HepG2 (cell line): ENCODE measurements at regions not wholly inside any gene's neighbourhood (a gene's known extent, or its start where the extent isn't known, plus 50 kb on each side); places are given as distances from the start of the nearest gene placed in this dataset.

Experiments
- ATAC-seq: fragments of 200-7000 bp; cut with Tn5 transposase; 3 replicates; pipeline ENCODE4 v1.9.1; 2020; ENCODE audit warnings: mild to moderate bottlenecking, moderate library complexity
- BruUV-seq: library from RNA; stranded (reverse); fragments of 400-500 nt; replicated peaks from 2 replicates; lab custom pipeline; 2021; lab: Mats Ljungman, UMichigan
- CTCF ChIA-PET: fragments of 300-600 bp; formaldehyde crosslinking; extraction: SDS; loops from one replicate; lab custom pipeline; 2021; ENCODE audit warnings: low total read pairs, inconsistent platforms, low intra/inter-chr PET ratio; lab: Yijun Ruan, JAX
- POLR2A ChIA-PET: fragments of 350-600 bp; sonication (Branson Sonifier 250); formaldehyde crosslinking; loops from one replicate; lab custom pipeline; 2020; ENCODE audit warnings: antibody characterized with exemption, inconsistent platforms; lab: Yijun Ruan, JAX
- DNase-seq: peaks from one replicate; pipeline ENCODE4 v3.0.0-alpha.2; 2015; ENCODE audit warnings: low spot score
- FAIRE-seq: peaks from 3 replicates; lab custom pipeline; 2011; peaks lifted over from hg19 to GRCh38; lab: Jason Lieb, UNC
- H2AFZ ChIP-seq: one replicate; pipeline ENCODE4 v1.6.1; 2011; ENCODE audit warnings: low read length, inconsistent platforms
- H3K27ac ChIP-seq: fragments of 300-600 bp; 3 replicates; pipeline ENCODE4 v1.8.0; 2011; ENCODE audit warnings: mixed run types, mild to moderate bottlenecking, mixed read lengths, low read length, inconsistent platforms; ENCODE audit not compliant: insufficient read depth; ENCODE audit errors: extremely low read length
- H3K27me3 ChIP-seq, 2 experiments: fragments of 200-600 bp in 1 of 2; 2 replicates in 1 of 2; 3 replicates in 1 of 2; pipeline versions ENCODE4 v1.6.0 to v1.8.0; 2011; ENCODE audit warnings: low read length in 2 of 2, mild to moderate bottlenecking in 2 of 2, moderate library complexity in 2 of 2, inconsistent platforms in 1 of 2; ENCODE audit not compliant: insufficient read depth in 2 of 2, control insufficient read depth in 1 of 2
- H3K36me3 ChIP-seq, 2 experiments: fragments of 200-600 bp in 1 of 2; replicated peaks in 1 of 2; 2 replicates in 1 of 2; 3 replicates in 1 of 2; pipeline versions ENCODE4 v1.5.1 to v1.8.0; 2011; ENCODE audit warnings: low read length in 2 of 2, inconsistent platforms in 1 of 2; ENCODE audit not compliant: insufficient read depth in 2 of 2, control insufficient read depth in 1 of 2
- H3K4me1 ChIP-seq: 2 replicates; pipeline ENCODE4 v1.5.1; 2012; ENCODE audit warnings: low read length, inconsistent platforms; ENCODE audit not compliant: insufficient read depth
- H3K4me2 ChIP-seq: 2 replicates; pipeline ENCODE4 v1.6.0; 2011; ENCODE audit warnings: low read depth, low read length, inconsistent platforms
- H3K4me3 ChIP-seq, 3 experiments: fragments of 200-600 bp in 1 of 3; sonication (generic), shearing (Covaris generic) in 1 of 3; replicated peaks in 1 of 3; 2 replicates each; pipeline ENCODE4 v1.5.1; 2011 to 2016; ENCODE audit warnings: low read length in 3 of 3, inconsistent platforms in 2 of 3, low read depth in 2 of 3, mild to moderate bottlenecking in 2 of 3, control low read depth in 1 of 3, mixed read lengths in 1 of 3; ENCODE audit not compliant: insufficient read depth in 1 of 3
- H3K79me2 ChIP-seq: one replicate; pipeline ENCODE4 v1.6.1; 2011; ENCODE audit warnings: low read length, inconsistent platforms; ENCODE audit not compliant: insufficient read depth
- H3K9ac ChIP-seq: 2 replicates; pipeline ENCODE4 v1.6.0; 2011; ENCODE audit warnings: mild to moderate bottlenecking, low read depth, low read length, inconsistent platforms; ENCODE audit not compliant: insufficient read depth
- H3K9me3 ChIP-seq: 2 replicates; pipeline ENCODE4 v1.5.1; 2012; ENCODE audit warnings: mild to moderate bottlenecking, low read length
- H4K20me1 ChIP-seq: 2 replicates; pipeline ENCODE4 v1.6.0; 2011; ENCODE audit warnings: inconsistent platforms, mild to moderate bottlenecking, low read length, moderate library complexity; ENCODE audit not compliant: insufficient read depth
- FOSL2 ChIP-seq: sonication (generic); formaldehyde crosslinking; IDR thresholded peaks from 2 replicates; pipeline ENCODE4 v1.4.0; 2020; ENCODE audit warnings: missing genetic modification reagents
- FOXJ3 ChIP-seq: sonication (generic); formaldehyde crosslinking; IDR thresholded peaks from 2 replicates; pipeline ENCODE4 v1.4.0; 2020; ENCODE audit warnings: missing genetic modification reagents, mild to moderate bottlenecking, borderline replicate concordance
- RFXAP ChIP-seq: sonication (generic); formaldehyde crosslinking; IDR thresholded peaks from 2 replicates; pipeline ENCODE4 v1.4.0; 2020; ENCODE audit warnings: missing genetic modification reagents, borderline replicate concordance
- SIN3A ChIP-seq: IDR thresholded peaks from 2 replicates; pipeline ENCODE4 v1.6.1; 2011; ENCODE audit warnings: low read depth, mild to moderate bottlenecking, control low read depth, low read length, borderline replicate concordance
- STAT5B ChIP-seq: sonication (generic); formaldehyde crosslinking; IDR thresholded peaks from 2 replicates; pipeline ENCODE4 v1.4.0; 2020; ENCODE audit warnings: missing genetic modification reagents
- ZNF572 ChIP-seq: sonication (generic); formaldehyde crosslinking; IDR thresholded peaks from 2 replicates; pipeline ENCODE4 v1.5.1; 2020; ENCODE audit warnings: mild to moderate bottlenecking, missing genetic modification reagents
- ZNF737 ChIP-seq: sonication (generic); formaldehyde crosslinking; IDR thresholded peaks from 2 replicates; pipeline ENCODE4 v1.5.0; 2020; ENCODE audit warnings: missing genetic modification reagents, mild to moderate bottlenecking, borderline replicate concordance
- ZNF792 ChIP-seq: IDR thresholded peaks from 2 replicates; pipeline ENCODE4 v1.6.1; 2016
- WGBS: methylation state at CpG from one replicate; pipeline ENCODE4 v1.1.6; 2017; ENCODE audit warnings: low lambda C conversion rate; 5-methylcytosine and 5-hydroxymethylcytosine counted together
- in situ Hi-C: cut with HindIII; loops from 2 replicates; pipeline ENCODE4 v1.10.0; 2017; ENCODE audit warnings: low pct_unique_long_range_greater_than_20kb; ENCODE audit not compliant: extremely low pct_ligation_motif_present
- intact Hi-C: fragments of 100-400 bp; cut with micrococcal nuclease; formaldehyde crosslinking; loops from one replicate; pipeline ENCODE4 v1.10.0; 2022; ENCODE audit not compliant: unreplicated experiment
- TF ChIP-seq, protein P1 (sequence below): sonication (generic); formaldehyde crosslinking; IDR thresholded peaks from 2 replicates; pipeline ENCODE4 v1.4.0; 2020; ENCODE audit warnings: mild to moderate bottlenecking, missing genetic modification reagents
- TF ChIP-seq, protein P2 (sequence below): IDR thresholded peaks from 2 replicates; pipeline ENCODE4 v1.6.1; 2016
- TF ChIP-seq, protein P3 (sequence below): fragments of 450-650 bp; IDR thresholded peaks from 2 replicates; pipeline ENCODE4 v1.6.1; 2016
- TF ChIP-seq, protein P4 (sequence below): sonication (generic); formaldehyde crosslinking; IDR thresholded peaks from 2 replicates; pipeline ENCODE4 v1.4.0; 2020; ENCODE audit warnings: missing genetic modification reagents

DNA sequence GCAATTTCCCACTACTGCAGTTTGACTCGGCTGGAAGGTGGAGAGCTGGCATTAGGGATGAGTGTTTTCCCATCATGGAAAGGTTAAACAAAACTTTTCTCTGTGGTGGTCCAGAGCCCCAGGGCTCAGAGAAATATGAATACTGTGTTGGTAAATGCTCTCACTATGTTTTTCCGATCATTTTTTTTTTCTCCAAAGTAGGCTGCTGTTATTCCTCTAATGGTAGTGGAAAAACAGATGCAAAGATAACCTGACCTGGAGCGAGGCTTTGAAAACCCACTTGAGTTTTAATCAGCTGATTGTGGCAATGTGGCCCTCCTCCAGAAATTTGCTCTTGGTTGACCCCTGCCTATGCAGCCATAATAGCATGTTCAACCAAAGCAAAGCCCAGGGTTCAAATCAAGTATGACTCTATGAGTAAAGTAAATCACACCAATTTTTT, 320.8 kb upstream of the CTNNB1 start:
- no peak for DNase-seq
- Histone ChIP-seq H3K36me3 (no peaks in the 10 kb centered on the region), H3K27ac (no peak overlapping the region), H4K20me1 (no peaks in the 10 kb centered on the region), H3K4me1 (peaks cover 44% of the 10 kb centered on the region), H3K27me3 (no peaks in the 10 kb centered on the region), H3K4me3 (no peak overlapping the region; a peak in 1 of 6 replicates), H3K79me2 (no peaks in the 10 kb centered on the region), H2AFZ (no peak overlapping the region), H3K9me3 (no peaks in the 10 kb centered on the region), H3K4me2 (peak overlapping the region; percentile 29; the same call in 1 of the 2 replicates), H3K9ac (no peak overlapping the region; the same call in 1 of the 2 replicates)
- intact Hi-C loops = loop anchor here (10.0 kb wide), 2 partner anchors 74 to 294 kb away; no protein-coding TSS in a partner anchor
- no peak for FAIRE-seq
- CTCF ChIA-PET = no interaction called here
- ATAC-seq = no peak
- TF ChIP-seq, protein P1, sequence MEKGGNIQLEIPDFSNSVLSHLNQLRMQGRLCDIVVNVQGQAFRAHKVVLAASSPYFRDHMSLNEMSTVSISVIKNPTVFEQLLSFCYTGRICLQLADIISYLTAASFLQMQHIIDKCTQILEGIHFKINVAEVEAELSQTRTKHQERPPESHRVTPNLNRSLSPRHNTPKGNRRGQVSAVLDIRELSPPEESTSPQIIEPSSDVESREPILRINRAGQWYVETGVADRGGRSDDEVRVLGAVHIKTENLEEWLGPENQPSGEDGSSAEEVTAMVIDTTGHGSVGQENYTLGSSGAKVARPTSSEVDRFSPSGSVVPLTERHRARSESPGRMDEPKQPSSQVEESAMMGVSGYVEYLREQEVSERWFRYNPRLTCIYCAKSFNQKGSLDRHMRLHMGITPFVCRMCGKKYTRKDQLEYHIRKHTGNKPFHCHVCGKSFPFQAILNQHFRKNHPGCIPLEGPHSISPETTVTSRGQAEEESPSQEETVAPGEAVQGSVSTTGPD (CRISPR knock-in tag) = no peak
- BruUV-seq = no TSS peak
- WGBS = 38% methylated on average over 3 of the region's 3 CpGs
- in situ Hi-C loops = no loop called here
- POLR2A ChIA-PET = no interaction called here

DNA sequence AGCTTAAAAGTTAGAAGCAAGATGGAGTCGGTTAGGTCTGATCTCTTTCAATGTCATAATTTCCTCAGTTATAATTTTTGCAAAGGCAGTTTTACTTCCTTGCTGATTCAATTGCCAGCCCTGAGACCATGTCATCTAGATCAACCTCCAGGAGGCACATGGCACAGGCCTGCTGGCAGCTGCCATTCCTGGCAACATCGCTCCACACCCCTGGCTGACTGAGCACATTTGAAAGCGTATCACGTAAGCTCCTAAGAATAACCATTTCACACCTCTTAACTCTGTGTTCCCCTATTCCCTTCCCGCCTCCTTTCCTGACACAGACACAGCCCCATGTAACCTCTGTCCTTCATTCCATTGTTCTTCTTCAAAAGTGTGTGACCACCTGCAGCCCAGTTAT, 313.9 kb upstream of the CTNNB1 start:
- 77% methylated on average over 4 of the region's 5 CpGs for WGBS
- no peaks in the 10 kb centered on the region for H3K27me3 ChIP-seq
- H3K4me1 ChIP-seq = no peaks in the 10 kb centered on the region
- no peak overlapping the region for H3K9ac ChIP-seq
- H2AFZ ChIP-seq = no peak overlapping the region
- ATAC-seq (no peak), FAIRE-seq (no peak), DNase-seq (no peak)
- in situ Hi-C loops = no loop called here
- CTCF ChIA-PET = no interaction called here
- H3K79me2 ChIP-seq = no peaks in the 10 kb centered on the region
- BruUV-seq = no TSS peak
- TF ChIP-seq, protein P2, sequence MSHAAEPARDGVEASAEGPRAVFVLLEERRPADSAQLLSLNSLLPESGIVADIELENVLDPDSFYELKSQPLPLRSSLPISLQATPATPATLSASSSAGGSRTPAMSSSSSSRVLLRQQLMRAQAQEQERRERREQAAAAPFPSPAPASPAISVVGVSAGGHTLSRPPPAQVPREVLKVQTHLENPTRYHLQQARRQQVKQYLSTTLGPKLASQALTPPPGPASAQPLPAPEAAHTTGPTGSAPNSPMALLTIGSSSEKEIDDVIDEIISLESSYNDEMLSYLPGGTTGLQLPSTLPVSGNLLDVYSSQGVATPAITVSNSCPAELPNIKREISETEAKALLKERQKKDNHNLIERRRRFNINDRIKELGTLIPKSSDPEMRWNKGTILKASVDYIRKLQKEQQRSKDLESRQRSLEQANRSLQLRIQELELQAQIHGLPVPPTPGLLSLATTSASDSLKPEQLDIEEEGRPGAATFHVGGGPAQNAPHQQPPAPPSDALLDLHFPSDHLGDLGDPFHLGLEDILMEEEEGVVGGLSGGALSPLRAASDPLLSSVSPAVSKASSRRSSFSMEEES (CRISPR knock-in tag) = no peak
- TF ChIP-seq ZNF792 (CRISPR knock-in tag) (no peak), RFXAP (CRISPR knock-in tag) (no peak), ZNF572 (CRISPR knock-in tag) (no peak), STAT5B (no peak), SIN3A (no peak), FOSL2 (CRISPR knock-in tag) (no peak), ZNF737 (CRISPR knock-in tag) (no peak), FOXJ3 (CRISPR knock-in tag) (no peak)
- TF ChIP-seq, protein P3, sequence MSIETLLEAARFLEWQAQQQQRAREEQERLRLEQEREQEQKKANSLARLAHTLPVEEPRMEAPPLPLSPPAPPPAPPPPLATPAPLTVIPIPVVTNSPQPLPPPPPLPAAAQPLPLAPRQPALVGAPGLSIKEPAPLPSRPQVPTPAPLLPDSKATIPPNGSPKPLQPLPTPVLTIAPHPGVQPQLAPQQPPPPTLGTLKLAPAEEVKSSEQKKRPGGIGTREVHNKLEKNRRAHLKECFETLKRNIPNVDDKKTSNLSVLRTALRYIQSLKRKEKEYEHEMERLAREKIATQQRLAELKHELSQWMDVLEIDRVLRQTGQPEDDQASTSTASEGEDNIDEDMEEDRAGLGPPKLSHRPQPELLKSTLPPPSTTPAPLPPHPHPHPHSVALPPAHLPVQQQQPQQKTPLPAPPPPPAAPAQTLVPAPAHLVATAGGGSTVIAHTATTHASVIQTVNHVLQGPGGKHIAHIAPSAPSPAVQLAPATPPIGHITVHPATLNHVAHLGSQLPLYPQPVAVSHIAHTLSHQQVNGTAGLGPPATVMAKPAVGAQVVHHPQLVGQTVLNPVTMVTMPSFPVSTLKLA = no peak
- TF ChIP-seq, protein P4, sequence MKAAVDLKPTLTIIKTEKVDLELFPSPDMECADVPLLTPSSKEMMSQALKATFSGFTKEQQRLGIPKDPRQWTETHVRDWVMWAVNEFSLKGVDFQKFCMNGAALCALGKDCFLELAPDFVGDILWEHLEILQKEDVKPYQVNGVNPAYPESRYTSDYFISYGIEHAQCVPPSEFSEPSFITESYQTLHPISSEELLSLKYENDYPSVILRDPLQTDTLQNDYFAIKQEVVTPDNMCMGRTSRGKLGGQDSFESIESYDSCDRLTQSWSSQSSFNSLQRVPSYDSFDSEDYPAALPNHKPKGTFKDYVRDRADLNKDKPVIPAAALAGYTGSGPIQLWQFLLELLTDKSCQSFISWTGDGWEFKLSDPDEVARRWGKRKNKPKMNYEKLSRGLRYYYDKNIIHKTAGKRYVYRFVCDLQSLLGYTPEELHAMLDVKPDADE = no peak
- H4K20me1 ChIP-seq = no peaks in the 10 kb centered on the region
- no peak overlapping the region for H3K27ac ChIP-seq
- intact Hi-C loops = no loop called here
- POLR2A ChIA-PET = no interaction called here
- no peak overlapping the region for H3K4me2 ChIP-seq
- H3K9me3 ChIP-seq = no peaks in the 10 kb centered on the region
- H3K36me3 ChIP-seq = no peaks in the 10 kb centered on the region
- no peak overlapping the region for H3K4me3 ChIP-seq
